HepG2 (cell line): ENCODE measurements at regions not wholly inside any gene's neighbourhood (a gene's known extent, or its start where the extent isn't known, plus 50 kb on each side); places are given as distances from the start of the nearest gene placed in this dataset.
A peak's percentile ranks its signal among the peaks of the same experiment; 100 is the strongest.

Experiments used
- EEA1 ChIP-seq: sonication (generic); formaldehyde crosslinking; IDR thresholded peaks from 2 replicates; pipeline ENCODE4 v1.5.1; 2020; ENCODE audit warnings: mild to moderate bottlenecking, missing genetic modification reagents, borderline replicate concordance
- FOXA1 ChIP-seq, 2 experiments: fragments of 450-650 bp in 1 of 2; sonication (generic) in 1 of 2; formaldehyde crosslinking in 1 of 2; IDR thresholded peaks; 2 replicates each; pipeline versions ENCODE4 v1.4.0 to v1.6.1; 2016 to 2020; ENCODE audit warnings: missing genetic modification reagents in 1 of 2
- GTF2F1 ChIP-seq: fragments of 150-350 bp; IDR thresholded peaks from 2 replicates; pipeline ENCODE4 v1.6.1; 2014; ENCODE audit warnings: low read length
- HMG20A ChIP-seq: IDR thresholded peaks from 2 replicates; pipeline ENCODE4 v1.6.1; 2016; ENCODE audit warnings: borderline replicate concordance
- KDM1A ChIP-seq: IDR thresholded peaks from 2 replicates; pipeline ENCODE4 v1.6.1; 2016; ENCODE audit warnings: missing compliant biosample characterization
- MED1 ChIP-seq: sonication (generic); formaldehyde crosslinking; IDR thresholded peaks from 2 replicates; pipeline ENCODE4 v1.4.0; 2020; ENCODE audit warnings: missing genetic modification reagents
- MYNN ChIP-seq: sonication (generic); formaldehyde crosslinking; IDR thresholded peaks from 2 replicates; pipeline ENCODE4 v1.4.0; 2020; ENCODE audit warnings: mild to moderate bottlenecking, low read depth, missing genetic modification reagents
- NFYC ChIP-seq: IDR thresholded peaks from 2 replicates; pipeline ENCODE4 v1.6.1; 2016; ENCODE audit warnings: missing genetic modification reagents, missing compliant biosample characterization
- NR2F6 ChIP-seq, 2 experiments: IDR thresholded peaks; 2 replicates each; pipeline ENCODE4 v1.6.1; 2016; ENCODE audit warnings: antibody characterized with exemption in 1 of 2, mild to moderate bottlenecking in 1 of 2
- PATZ1 ChIP-seq: sonication (generic); formaldehyde crosslinking; IDR thresholded peaks from 2 replicates; pipeline ENCODE4 v1.4.0; 2020; ENCODE audit warnings: missing genetic modification reagents
- PHB2 ChIP-seq: fragments of 450-650 bp; IDR thresholded peaks from 2 replicates; pipeline ENCODE4 v1.6.1; 2018; ENCODE audit not compliant: partially characterized antibody
- RXRB ChIP-seq: IDR thresholded peaks from 2 replicates; pipeline ENCODE4 v1.6.1; 2016; ENCODE audit warnings: borderline replicate concordance, missing genetic modification reagents, missing compliant biosample characterization
- SMAD3 ChIP-seq: sonication (generic); formaldehyde crosslinking; IDR thresholded peaks from 2 replicates; pipeline ENCODE4 v1.4.0; 2020; ENCODE audit warnings: missing genetic modification reagents
- THRA ChIP-seq: sonication (generic); formaldehyde crosslinking; IDR thresholded peaks from 2 replicates; pipeline ENCODE4 v1.4.0; 2020; ENCODE audit warnings: missing genetic modification reagents, borderline replicate concordance
- YY1 ChIP-seq: IDR thresholded peaks from 2 replicates; pipeline ENCODE4 v1.6.1; 2011; ENCODE audit warnings: low read length, low read depth, moderate library complexity, mild to moderate bottlenecking; ENCODE audit not compliant: insufficient read depth, insufficient replicate concordance
- ZBTB14 ChIP-seq: sonication (generic); formaldehyde crosslinking; IDR thresholded peaks from 2 replicates; pipeline ENCODE4 v1.4.0; 2020; ENCODE audit warnings: missing genetic modification reagents
- ZBTB20 ChIP-seq: sonication (generic); formaldehyde crosslinking; IDR thresholded peaks from 2 replicates; pipeline ENCODE4 v1.8.1; 2023; ENCODE audit warnings: missing genetic modification reagents, low read depth, mild to moderate bottlenecking, borderline replicate concordance
- ZBTB34 ChIP-seq: sonication (generic); formaldehyde crosslinking; IDR thresholded peaks from 2 replicates; pipeline ENCODE4 v1.8.0; 2022; ENCODE audit warnings: mild to moderate bottlenecking, missing genetic modification reagents
- ZFP90 ChIP-seq: sonication (generic); formaldehyde crosslinking; IDR thresholded peaks from 2 replicates; pipeline ENCODE4 v1.8.0; 2022; ENCODE audit warnings: missing genetic modification reagents, mild to moderate bottlenecking, inconsistent platforms, borderline replicate concordance
- ZNF383 ChIP-seq: sonication (generic); formaldehyde crosslinking; IDR thresholded peaks from 2 replicates; pipeline ENCODE4 v1.4.0; 2020; ENCODE audit warnings: missing genetic modification reagents, mild to moderate bottlenecking, borderline replicate concordance
- ZNF468 ChIP-seq: sonication (generic); formaldehyde crosslinking; IDR thresholded peaks from 2 replicates; pipeline ENCODE4 v1.8.0; 2022; ENCODE audit warnings: mild to moderate bottlenecking, moderate library complexity, missing genetic modification reagents
- ZNF543 ChIP-seq: sonication (generic); formaldehyde crosslinking; IDR thresholded peaks from 2 replicates; pipeline ENCODE4 v1.4.0; 2020; ENCODE audit warnings: mild to moderate bottlenecking, missing genetic modification reagents
- ZNF749 ChIP-seq: sonication (generic); formaldehyde crosslinking; IDR thresholded peaks from 2 replicates; pipeline ENCODE4 v1.8.0; 2022; ENCODE audit warnings: mild to moderate bottlenecking, missing genetic modification reagents, moderate library complexity, borderline replicate concordance
- ZNF83 ChIP-seq: sonication (generic); formaldehyde crosslinking; IDR thresholded peaks from 2 replicates; pipeline ENCODE4 v1.4.0; 2020; ENCODE audit warnings: missing genetic modification reagents, mild to moderate bottlenecking, borderline replicate concordance
- ZNF883 ChIP-seq: sonication (generic); formaldehyde crosslinking; IDR thresholded peaks from 2 replicates; pipeline ENCODE4 v1.5.1; 2020; ENCODE audit warnings: mild to moderate bottlenecking, missing genetic modification reagents; ENCODE audit errors: not compliant biosample characterization
- ZSCAN20 ChIP-seq: sonication (generic); formaldehyde crosslinking; IDR thresholded peaks from 2 replicates; pipeline ENCODE4 v1.4.0; 2020; ENCODE audit warnings: missing genetic modification reagents, mild to moderate bottlenecking, borderline replicate concordance

GRCh38 chr6:110554966-110555460, 78.6 kb upstream of the SLC22A16 start (continued):
- TF ChIP-seq THRA (peak; percentile 86; the same call in 1 of the 2 replicates), PATZ1 (CRISPR knock-in tag) (peak; percentile 90; the same call in 1 of the 2 replicates), MYNN (CRISPR knock-in tag) (no peak), FOXA1 (IDR thresholded peaks at IDR 0.05) (peak; percentile 98), FOXA1 (CRISPR knock-in tag; IDR thresholded peaks at IDR 0.05) (peak; percentile 100), ZFP90 (CRISPR knock-in tag) (no peak), ZBTB14 (no peak), NFYC (CRISPR knock-in tag) (peak; percentile 70), ZNF543 (no peak), EEA1 (no peak), ZBTB20 (peak; percentile 94; the same call in 1 of the 2 replicates), RXRB (CRISPR knock-in tag) (peak; percentile 98), GTF2F1 (no peak), KDM1A (CRISPR knock-in tag) (peak; percentile 91; the same call in 1 of the 2 replicates), SMAD3 (peak; percentile 63; the same call in 1 of the 2 replicates), PHB2 (no peak), MED1 (CRISPR knock-in tag) (peak; percentile 100), HMG20A (peak; percentile 90), ZNF83 (CRISPR knock-in tag) (no peak), ZNF883 (CRISPR knock-in tag) (peak; percentile 34), ZNF383 (no peak), ZNF468 (no peak), NR2F6 (IDR thresholded peaks at IDR 0.05) (peak; percentile 92), NR2F6 (CRISPR knock-in tag; IDR thresholded peaks at IDR 0.05) (peak; percentile 94), ZNF749 (CRISPR knock-in tag) (peak; percentile 46; the same call in 1 of the 2 replicates), YY1 (no peak), ZSCAN20 (CRISPR knock-in tag) (no peak), ZBTB34 (CRISPR knock-in tag) (peak; percentile 93)
